Epidermal melanocyte (primary cell): ENCODE measurements at regions not wholly inside any gene's neighbourhood (a gene's known extent, or its start where the extent isn't known, plus 50 kb on each side); places are given as distances from the start of the nearest gene placed in this dataset.

Experiments used
- DNase-seq: peaks from one replicate; pipeline ENCODE4 v3.0.0; 2011; ENCODE audit warnings: low spot score; ENCODE audit not compliant: insufficient read length

DNA sequence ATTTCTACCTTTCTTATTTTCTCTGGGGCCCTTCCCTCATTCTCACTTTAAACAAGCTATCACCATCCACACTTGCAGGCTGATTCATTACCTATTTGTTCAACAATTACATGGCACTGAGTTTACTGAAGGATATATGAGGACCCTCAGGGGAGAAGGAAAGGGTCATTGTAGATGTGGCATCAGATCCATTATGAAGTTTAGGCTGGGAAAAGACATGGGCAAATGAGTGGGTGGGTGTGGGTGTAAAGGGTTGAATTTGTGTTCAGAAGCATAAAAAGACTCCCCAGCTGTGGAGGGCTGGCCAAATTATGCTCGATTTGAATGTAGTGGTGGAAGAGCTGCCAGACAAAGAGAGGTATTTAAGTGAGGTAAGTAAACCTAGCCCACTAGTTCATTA, 55.9 kb upstream of the MTAP start:
- no peak for DNase-seq

DNA sequence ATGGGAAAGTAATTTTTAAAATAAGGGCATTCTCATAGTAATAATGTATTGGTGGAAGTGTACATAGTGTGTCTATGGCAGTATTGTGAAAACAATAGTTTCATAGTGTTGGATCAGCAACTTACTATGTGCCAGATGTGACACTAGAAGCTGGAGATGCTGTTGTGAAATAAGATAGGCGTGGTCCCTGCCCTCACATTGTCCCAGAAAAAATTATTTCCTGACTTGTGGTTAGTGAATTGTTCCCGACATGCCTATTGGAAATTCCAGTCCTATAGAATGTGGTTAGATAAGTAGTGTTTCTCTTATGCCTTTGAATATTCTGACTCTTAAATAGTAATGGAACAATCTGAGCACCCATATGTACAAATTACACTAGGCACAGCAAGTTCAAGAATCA, 55.3 kb upstream of the MTAP start:
- no peak for DNase-seq

DNA sequence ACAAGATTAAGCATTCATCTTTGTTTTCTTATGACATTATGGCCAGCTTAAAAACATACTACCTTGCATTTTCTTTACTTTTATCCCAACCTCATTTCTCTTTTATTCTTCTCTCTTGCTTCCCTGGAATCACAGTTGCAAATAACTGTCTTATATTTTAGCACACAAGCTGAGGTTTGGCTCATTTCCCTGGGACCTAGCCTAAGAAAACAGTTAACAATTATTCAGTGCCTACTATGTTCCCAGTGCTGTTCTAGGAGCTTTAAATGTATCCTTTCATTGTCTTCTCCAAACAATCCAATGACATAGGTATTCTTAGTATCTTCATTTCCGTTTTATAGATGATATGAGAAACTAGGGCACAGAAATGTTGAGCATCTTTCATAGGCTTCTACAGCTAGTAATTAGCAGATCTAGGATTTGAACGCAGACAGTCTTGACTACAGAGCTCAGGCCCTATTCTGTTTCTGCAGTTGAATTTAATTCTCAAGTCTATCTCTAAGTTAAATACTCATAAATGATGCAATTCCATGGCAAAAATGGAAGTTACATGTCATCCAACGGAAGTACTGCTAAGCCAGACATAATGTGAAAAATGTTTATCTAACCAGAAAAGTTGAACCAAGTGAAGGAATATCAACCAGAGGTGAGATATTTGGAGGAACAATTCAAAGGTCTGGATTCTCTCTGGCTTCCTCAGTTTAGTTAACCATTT, 52.3 kb upstream of the MTAP start:
- DNase-seq, result no peak

DNA sequence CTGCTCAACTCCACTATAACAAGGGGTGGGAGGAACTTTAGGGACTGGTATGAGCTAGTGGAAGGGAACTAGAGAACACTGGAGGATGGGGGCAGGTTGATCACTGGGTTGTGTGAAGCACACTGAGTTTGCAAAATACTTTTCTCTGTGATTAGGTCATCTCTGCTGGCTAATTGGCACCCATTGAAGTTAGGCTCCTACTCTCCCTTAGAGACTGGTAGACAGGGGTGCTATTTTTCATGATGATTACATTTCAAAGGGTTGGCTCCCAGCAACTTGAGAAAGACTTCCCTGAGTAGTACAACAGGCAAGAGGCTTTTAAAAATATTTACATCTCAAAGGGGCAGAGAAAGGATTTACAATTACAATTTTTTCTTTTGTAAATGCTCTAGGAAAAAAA, 50.4 kb upstream of the MTAP start:
- no peak for DNase-seq
